Stomach (tissue), 8 donors: ENCODE measurements at regions not wholly inside any gene's neighbourhood (a gene's known extent, or its start where the extent isn't known, plus 50 kb on each side); places are given as distances from the start of the nearest gene placed in this dataset.

ENCODE experiments used
- DNase-seq, 2 donors: peaks; one replicate each; pipeline versions ENCODE4 v3.0.0 to v3.0.0-alpha.2; 2013 to 2019
- H3K27ac ChIP-seq, 5 donors: fragments of 200-600 bp in 4 of 5; sonication (generic) in 4 of 5; one replicate each; pipeline ENCODE4 v1.5.1; 2013 to 2019; ENCODE audit warnings: mild to moderate bottlenecking in 1 of 5, moderate library complexity in 1 of 5
- H3K27me3 ChIP-seq, 3 donors: fragments of 200-600 bp; sonication (generic); one replicate each; pipeline ENCODE4 v1.5.1; 2017 to 2019; ENCODE audit warnings: mixed run types in 1 of 3
- H3K36me3 ChIP-seq, 4 donors: fragments of 200-600 bp; sonication (generic); 1 replicate in 3 of 4; 2 replicates in 1 of 4; pipeline ENCODE4 v1.5.1; 2016 to 2019
- H3K4me1 ChIP-seq, 4 donors: fragments of 200-600 bp; sonication (generic); one replicate each; pipeline ENCODE4 v1.5.1; 2016 to 2019
- H3K4me3 ChIP-seq, 4 donors: fragments of 200-600 bp; sonication (generic) in 3 of 4; one replicate each; pipeline ENCODE4 v1.5.1; 2016 to 2019; ENCODE audit warnings: mild to moderate bottlenecking in 1 of 4
- H3K9me3 ChIP-seq, 4 donors: fragments of 200-600 bp; sonication (generic); one replicate each; pipeline ENCODE4 v1.5.1; 2016 to 2019
- EP300 ChIP-seq: sonication (generic); formaldehyde crosslinking; IDR thresholded peaks from one replicate; pipeline ENCODE4 v1.6.1; 2017; ENCODE audit warnings: antibody characterized with exemption
- POLR2A ChIP-seq, 4 donors: fragments of 450-650 bp; IDR thresholded peaks; one replicate each; pipeline ENCODE4 v1.6.1; 2016; ENCODE audit warnings: antibody characterized with exemption in 4 of 4, control low read depth in 2 of 4, mild to moderate bottlenecking in 1 of 4, moderate library complexity in 1 of 4
- POLR2AphosphoS5 ChIP-seq, 3 donors: sonication (generic); formaldehyde crosslinking; IDR thresholded peaks; one replicate each; pipeline ENCODE4 v1.6.1; 2016; ENCODE audit warnings: antibody characterized with exemption in 3 of 3
- WGBS, 5 donors: extraction: QIAGEN DNeasy Blood & Tissue Kit in 3 of 5; methylation state at CpG; one replicate each; pipeline versions ENCODE4 v1.1.5 to v1.1.7; 2013 to 2018; 5-methylcytosine and 5-hydroxymethylcytosine counted together
- intact Hi-C: fragments of 100-400 bp; cut with DNase I; formaldehyde crosslinking; loops from one replicate; pipeline ENCODE4 v1.15.1; 2023; ENCODE audit warnings: low total_unique reads
- TF ChIP-seq, protein P1 (sequence below), 7 experiments: fragments of 450-650 bp in 4 of 7; fragments of 200-600 bp in 3 of 7; sonication (generic) in 3 of 7; IDR thresholded peaks; one replicate each; pipeline ENCODE4 v1.5.1; 2016 to 2019; ENCODE audit warnings: antibody characterized with exemption in 7 of 7, control low read depth in 2 of 7, mild to moderate bottlenecking in 1 of 7
- donor health status: healthy with polysubstance abuse.
- donor health status: Bipolar disorder and iron deficiency.
- donor health status: healthy.

DNA sequence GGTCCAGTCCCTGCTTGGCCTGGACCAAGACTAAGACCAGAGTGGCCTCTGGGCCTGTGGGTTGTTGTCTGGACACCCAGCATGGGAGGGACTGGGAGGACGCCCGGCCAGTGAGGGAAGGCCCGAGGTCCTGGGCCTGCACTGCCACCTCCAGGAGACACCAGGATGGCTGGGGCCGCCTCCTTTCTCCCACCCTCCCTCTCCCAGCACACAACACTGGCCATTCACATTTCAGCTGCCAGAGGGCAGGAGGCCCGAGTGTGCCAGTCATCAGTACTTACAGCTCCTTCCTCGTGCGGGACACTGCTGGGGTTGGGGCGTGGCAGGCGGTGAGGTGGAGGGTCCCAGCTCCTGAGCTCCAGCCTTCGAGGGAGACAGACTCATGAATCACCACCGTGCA, 133.5 kb downstream of the ASB1 start:
- Histone ChIP-seq H3K27ac (no peak overlapping the region), H3K36me3 (no peaks in the 10 kb centered on the region), H3K4me3 (no peak overlapping the region), H3K9me3 (no peaks in the 10 kb centered on the region), H3K27me3 (peaks cover 0 to 6% (median 3%) of the 10 kb centered on the region in 3 donors), H3K4me1 (no peaks in the 10 kb centered on the region)
- intact Hi-C loops, result no loop called here
- DNase-seq, result no peak
- 59 to 81% (median 65%) methylated on average over 8 to 11 of the region's 11 CpGs for WGBS, 5 donors
- TF ChIP-seq, protein P1, sequence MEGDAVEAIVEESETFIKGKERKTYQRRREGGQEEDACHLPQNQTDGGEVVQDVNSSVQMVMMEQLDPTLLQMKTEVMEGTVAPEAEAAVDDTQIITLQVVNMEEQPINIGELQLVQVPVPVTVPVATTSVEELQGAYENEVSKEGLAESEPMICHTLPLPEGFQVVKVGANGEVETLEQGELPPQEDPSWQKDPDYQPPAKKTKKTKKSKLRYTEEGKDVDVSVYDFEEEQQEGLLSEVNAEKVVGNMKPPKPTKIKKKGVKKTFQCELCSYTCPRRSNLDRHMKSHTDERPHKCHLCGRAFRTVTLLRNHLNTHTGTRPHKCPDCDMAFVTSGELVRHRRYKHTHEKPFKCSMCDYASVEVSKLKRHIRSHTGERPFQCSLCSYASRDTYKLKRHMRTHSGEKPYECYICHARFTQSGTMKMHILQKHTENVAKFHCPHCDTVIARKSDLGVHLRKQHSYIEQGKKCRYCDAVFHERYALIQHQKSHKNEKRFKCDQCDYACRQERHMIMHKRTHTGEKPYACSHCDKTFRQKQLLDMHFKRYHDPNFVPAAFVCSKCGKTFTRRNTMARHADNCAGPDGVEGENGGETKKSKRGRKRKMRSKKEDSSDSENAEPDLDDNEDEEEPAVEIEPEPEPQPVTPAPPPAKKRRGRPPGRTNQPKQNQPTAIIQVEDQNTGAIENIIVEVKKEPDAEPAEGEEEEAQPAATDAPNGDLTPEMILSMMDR (IDR thresholded peaks at IDR 0.05), result no peak
- TF ChIP-seq POLR2AphosphoS5 (IDR thresholded peaks at IDR 0.05), result no peak
- TF ChIP-seq EP300, result no peak
- no peak for TF ChIP-seq POLR2A (IDR thresholded peaks at IDR 0.05)

DNA sequence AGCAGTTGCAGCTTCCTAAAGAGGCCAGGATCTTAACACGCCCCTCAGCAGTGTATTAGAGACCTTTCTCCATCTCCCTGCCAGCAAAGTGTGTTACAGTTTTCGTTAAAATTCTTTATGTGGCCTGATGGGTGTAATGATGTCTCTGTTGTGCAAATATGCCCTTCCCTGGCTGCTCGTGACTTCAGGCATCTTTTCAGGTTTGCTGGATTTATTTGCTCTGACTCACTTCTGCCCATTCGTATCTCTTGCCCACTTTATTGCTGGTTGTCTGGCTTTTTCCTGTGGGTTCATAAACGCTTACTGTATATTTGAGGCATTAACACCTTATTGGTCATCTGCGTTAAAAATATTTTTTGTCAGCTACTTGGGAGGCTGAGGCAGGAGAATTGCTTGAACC, 134.5 kb downstream of the ASB1 start:
- Histone ChIP-seq H3K27me3 (peaks cover 0 to 6% (median 3%) of the 10 kb centered on the region in 3 donors), H3K27ac (no peak overlapping the region), H3K9me3 (no peaks in the 10 kb centered on the region), H3K4me1 (no peaks in the 10 kb centered on the region), H3K4me3 (no peak overlapping the region), H3K36me3 (no peaks in the 10 kb centered on the region)
- WGBS, 5 donors, result 58 to 68% (median 63%) methylated on average over 6 of the region's 6 CpGs
- DNase-seq, result no peak
- intact Hi-C loops, result no loop called here
- TF ChIP-seq, protein P1 (IDR thresholded peaks at IDR 0.05), result no peak
- TF ChIP-seq EP300 (no peak), POLR2AphosphoS5 (IDR thresholded peaks at IDR 0.05) (no peak), POLR2A (IDR thresholded peaks at IDR 0.05) (no peak)

DNA sequence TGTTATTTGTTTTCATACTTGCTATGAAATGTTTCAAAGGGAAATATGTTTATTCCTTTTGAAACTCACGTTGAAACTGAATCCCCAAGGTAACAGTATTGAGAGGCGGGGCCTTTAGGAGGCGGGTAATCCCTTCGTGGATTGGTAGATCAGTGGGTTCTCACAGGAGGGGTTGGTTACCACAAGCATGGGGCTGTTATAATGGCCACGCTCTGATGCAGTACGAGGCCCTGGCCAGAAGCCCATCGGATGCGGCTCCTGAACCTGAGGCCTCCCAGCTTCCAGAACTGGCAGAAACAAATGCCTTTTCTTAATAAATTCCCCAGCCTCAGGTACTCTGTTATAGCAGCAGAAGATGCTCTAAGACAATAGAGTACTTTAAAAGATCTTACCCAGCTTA, 135.7 kb downstream of the ASB1 start:
- Histone ChIP-seq H3K4me3 (no peak overlapping the region), H3K36me3 (no peaks in the 10 kb centered on the region), H3K27ac (no peak overlapping the region), H3K9me3 (no peaks in the 10 kb centered on the region), H3K27me3 (peaks cover 0 to 14% (median 3%) of the 10 kb centered on the region in 3 donors), H3K4me1 (no peaks in the 10 kb centered on the region)
- no peak for DNase-seq
- intact Hi-C loops, result no loop called here
- WGBS, 5 donors, result 67 to 75% (median 72%) methylated on average over 8 of the region's 8 CpGs
- TF ChIP-seq, protein P1 (IDR thresholded peaks at IDR 0.05), result no peak
- TF ChIP-seq POLR2AphosphoS5 (IDR thresholded peaks at IDR 0.05) (no peak), POLR2A (IDR thresholded peaks at IDR 0.05) (no peak), EP300 (no peak)

DNA sequence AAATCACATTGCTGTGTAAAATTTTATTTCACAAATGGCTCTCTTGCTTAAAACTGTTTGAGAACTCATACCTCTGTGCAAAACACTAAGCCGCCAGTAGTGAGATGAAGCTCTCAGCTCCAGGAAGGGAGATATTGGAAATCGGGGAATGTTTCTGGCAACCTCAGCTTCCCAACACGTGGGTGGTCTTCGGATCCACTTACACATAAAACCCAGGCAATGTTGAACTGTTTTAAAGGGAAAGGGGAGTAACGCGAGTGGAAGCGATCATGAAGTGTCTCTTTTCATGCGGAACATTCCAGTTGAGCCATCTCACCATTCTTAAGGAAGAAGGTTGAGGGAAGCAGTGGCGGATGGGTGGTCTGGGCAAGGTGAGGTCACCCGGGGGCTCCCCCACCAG, 136.8 kb downstream of the ASB1 start:
- 75 to 83% (median 78%) methylated on average over 9 to 10 of the region's 10 CpGs for WGBS, 5 donors
- TF ChIP-seq EP300 (no peak), POLR2AphosphoS5 (IDR thresholded peaks at IDR 0.05) (no peak)
- no peak for DNase-seq
- Histone ChIP-seq H3K4me1 (no peaks in the 10 kb centered on the region), H3K4me3 (no peak overlapping the region), H3K9me3 (no peaks in the 10 kb centered on the region), H3K27me3 (peaks cover 0 to 23% (median 3%) of the 10 kb centered on the region in 3 donors), H3K27ac (no peak overlapping the region), H3K36me3 (no peaks in the 10 kb centered on the region)
- intact Hi-C loops, result no loop called here

DNA sequence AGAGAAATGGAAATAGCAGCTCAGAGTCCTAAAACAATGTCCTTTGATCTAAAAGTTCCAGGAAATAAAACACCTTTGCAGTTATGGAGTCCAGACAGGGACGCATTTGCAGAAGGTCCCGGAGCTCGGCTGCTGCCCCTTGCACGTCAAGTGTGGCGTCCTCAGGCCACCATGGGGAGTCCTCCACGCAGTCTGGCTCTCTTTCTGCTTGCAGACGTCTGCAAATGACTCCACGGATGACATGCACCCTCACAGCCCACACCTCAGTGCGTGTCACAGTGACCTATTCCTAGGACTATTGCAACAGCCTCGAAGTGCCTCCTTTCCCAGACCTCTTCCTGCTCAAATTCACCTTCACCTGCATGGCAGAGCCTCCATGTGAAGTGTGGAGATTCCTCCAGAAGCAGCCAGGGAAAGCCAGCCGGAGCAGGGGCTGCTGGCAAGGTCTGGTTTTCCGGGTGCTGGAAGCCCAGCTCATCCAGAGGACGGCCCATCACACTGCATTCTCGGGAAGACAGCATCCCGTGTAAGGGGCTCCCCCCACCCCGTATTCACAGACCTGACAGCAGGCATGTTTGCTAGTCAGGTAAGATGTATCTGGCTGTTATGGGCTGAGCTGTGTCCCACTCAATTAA, 137.7 kb downstream of the ASB1 start:
- Histone ChIP-seq H3K4me1 (no peaks in the 10 kb centered on the region), H3K36me3 (no peaks in the 10 kb centered on the region), H3K4me3 (no peak overlapping the region), H3K9me3 (no peaks in the 10 kb centered on the region), H3K27me3 (peaks cover 0 to 30% (median 3%) of the 10 kb centered on the region in 3 donors), H3K27ac (no peak overlapping the region)
- TF ChIP-seq POLR2A (IDR thresholded peaks at IDR 0.05) (no peak), POLR2AphosphoS5 (IDR thresholded peaks at IDR 0.05) (no peak), EP300 (no peak)
- TF ChIP-seq, protein P1 (IDR thresholded peaks at IDR 0.05), result no peak
- DNase-seq, result no peak
- intact Hi-C loops, result no loop called here
- WGBS, 5 donors, result 76 to 80% (median 79%) methylated on average over 16 of the region's 16 CpGs
